Occipital lobe (tissue), 1 donor: ENCODE measurements at regions not wholly inside any gene's neighbourhood (a gene's known extent, or its start where the extent isn't known, plus 50 kb on each side); places are given as distances from the start of the nearest gene placed in this dataset.
A peak's percentile ranks its signal among the peaks of the same experiment; 100 is the strongest.

Experiments used
- DNase-seq: peaks from one replicate; lab custom pipeline; 2025; lab: John Stamatoyannopoulos, UW

GRCh38 chr10:78634389-78634815 lies 434.4 kb upstream of the ZMIZ1 start:
- no peak for DNase-seq

- DNase-seq: no peak
These were observed 433.9 kb upstream of the ZMIZ1 start for GRCh38 chr10:78634835-78635234.

DNA sequence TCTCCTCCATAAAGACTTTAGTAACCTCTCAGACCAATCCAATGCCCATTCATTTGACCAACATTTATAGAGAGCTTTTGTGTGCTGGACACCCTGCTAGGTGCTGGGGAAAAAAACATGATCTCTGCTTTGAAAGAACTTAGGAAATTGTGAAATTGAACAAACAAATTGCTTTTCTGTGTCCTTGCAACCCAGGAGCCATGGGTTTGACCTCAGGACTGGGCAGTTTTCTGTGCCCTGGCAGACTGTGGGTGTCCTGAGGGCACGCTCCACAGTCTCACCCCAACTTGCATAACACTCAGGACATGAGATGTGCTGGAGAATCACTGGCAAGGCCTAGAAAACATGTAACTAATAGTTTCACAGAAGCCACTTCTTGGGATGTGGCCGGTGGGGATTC lies 429.1 kb upstream of the ZMIZ1 start:
- DNase-seq: no peak

DNA sequence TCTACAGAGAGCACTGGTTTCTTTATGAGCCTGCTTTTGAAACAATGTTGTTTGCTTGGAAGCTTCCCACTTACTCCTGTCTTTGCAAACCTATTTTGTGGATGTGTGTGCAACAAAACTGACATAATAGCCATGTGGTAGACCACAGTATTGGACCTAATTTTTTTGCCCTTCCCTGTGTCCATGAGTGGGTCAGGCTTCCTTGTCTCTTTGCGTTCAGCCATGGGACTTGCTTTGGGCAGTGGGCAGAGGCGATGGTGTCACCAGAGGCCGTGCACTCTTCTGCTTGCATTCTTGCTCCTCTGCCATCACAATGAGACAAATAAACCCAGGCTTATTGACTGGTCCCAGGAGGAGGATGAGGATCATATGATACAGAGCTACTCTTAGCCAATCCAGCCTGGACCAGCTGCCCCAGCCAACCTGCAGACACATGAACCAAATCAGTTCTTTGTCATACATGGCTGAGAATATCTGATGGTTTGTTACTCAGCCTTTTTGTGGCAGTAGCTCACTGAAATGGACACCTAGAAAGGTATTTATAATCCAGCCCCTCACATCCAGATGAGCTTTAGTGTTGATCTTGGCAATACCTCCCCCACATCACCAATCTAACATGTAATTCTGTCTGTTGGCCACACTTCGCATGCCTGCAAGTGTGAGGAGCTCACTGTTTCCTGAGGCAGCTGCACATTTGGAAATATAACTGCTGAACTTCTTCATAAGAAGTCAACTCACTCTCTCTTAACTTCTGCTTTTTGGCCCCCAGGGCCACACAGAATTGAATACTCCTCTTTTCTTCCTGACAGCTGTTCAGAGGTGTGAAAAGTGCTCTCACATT lies 427.8 kb upstream of the ZMIZ1 start:
- DNase-seq: no peak

- DNase-seq: no peak
These were observed 427.1 kb upstream of the ZMIZ1 start for GRCh38 chr10:78641693-78642092.

- no peak for DNase-seq
These were observed 426.4 kb upstream of the ZMIZ1 start for GRCh38 chr10:78642269-78642816.

- DNase-seq: no peak
These were observed 425.3 kb upstream of the ZMIZ1 start for GRCh38 chr10:78643513-78643912.

- no peak for DNase-seq
These were observed 424.2 kb upstream of the ZMIZ1 start for GRCh38 chr10:78644550-78644949.

DNA sequence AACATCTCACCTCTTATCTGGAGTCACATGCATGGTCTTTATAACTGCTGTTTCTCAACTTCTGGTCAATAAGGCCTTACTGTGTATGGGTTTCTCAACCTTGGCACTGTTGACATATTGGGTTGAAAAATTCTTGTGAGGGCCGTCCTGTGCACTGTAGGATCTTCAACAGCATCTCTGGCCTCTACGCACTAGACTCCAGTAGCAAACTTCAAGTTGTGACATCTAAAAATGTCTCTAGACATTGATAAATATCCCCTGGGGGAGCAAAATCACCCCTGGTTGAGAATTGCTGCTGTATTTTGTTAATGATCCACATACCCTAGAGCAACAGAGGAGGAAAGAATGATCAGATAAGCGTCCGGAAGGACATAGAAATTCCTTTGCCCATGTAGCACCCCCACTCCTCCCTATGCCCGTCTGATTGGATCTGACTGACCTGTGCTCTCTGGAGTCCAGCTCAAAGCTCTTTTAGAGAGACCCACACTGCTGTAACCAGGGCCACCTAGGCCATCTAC lies 423.5 kb upstream of the ZMIZ1 start:
- no peak for DNase-seq

DNA sequence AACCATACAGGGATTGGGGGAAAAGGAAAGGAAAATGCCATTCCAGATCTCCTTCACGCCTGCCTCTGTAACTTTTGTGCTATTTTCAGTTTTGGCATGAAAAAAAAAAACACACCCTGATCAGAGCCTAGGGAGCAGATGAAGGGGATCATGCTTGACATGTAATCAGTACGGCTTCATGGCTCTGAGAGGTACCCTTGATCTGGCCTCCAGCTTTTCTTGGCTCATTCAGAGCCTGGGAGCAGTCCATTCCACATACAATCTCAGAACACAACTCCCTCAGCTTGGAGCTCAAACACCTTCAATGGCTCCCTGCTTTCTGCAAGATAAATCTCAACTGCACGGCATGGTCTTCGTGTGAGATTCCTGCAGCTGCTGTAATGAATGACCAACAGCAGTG lies 422.8 kb upstream of the ZMIZ1 start:
- no peak for DNase-seq

GRCh38 chr10:78648256-78648860 lies 420.4 kb upstream of the ZMIZ1 start:
- DNase-seq: no peak

DNA sequence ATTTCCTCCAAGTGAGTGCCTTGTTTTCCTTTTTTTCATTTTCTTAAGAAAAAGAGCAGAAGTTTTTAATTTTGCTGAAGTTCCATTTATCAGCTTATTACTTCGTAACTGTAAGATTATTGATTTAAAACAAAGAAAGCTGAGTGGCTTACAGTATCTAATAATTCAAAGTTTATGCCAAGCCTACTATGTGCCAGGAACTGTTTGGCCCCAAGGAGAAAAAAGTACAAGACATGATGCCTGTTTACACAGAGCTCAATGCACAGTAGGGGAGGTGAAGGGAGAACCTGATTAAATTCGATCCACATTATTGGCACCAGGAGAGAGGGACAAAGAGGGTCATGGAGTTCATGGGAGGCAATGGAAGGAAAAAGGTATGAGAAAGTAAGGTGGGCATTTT lies 419.3 kb upstream of the ZMIZ1 start:
- DNase-seq: no peak

DNA sequence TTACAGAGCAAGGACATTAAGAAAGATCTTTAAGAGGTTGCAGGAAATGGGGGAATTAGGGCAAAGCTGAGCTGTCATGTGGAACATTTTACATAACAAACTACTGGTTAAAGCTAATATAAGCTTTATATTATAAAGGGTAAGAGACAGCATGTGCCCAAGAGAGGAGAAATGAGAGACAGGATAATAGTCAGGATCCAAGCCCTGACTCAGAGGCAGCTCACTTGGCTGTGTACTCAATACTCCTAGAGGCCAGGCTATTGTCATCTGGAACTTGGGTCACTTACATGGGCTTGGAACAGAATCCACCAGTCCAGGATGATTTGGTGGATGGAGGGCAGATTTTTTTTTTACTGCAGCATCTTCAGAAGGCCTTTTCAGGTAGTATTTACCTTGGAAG lies 418.6 kb upstream of the ZMIZ1 start:
- DNase-seq: no peak

DNA sequence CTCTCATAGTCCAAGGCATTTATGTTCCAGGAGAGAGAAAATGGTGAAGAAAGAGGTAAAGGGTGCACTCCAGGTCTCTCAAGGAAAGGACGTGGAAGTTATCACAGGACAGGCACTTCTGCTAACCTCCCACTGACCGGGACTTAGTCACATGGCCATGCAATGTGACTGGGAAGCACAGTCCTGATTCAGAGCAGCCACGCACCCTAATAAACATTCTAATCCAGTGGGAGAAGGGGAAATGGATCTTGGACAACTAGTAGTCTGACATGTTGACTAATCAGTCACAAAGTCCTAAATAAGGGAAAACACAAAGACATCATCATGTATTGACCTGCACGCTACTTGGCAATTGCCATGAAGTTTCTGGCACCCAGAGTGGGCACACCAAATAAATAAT lies 417.5 kb upstream of the ZMIZ1 start:
- no peak for DNase-seq

- DNase-seq: no peak
These were observed 415.2 kb upstream of the ZMIZ1 start for GRCh38 chr10:78653555-78653954.

DNA sequence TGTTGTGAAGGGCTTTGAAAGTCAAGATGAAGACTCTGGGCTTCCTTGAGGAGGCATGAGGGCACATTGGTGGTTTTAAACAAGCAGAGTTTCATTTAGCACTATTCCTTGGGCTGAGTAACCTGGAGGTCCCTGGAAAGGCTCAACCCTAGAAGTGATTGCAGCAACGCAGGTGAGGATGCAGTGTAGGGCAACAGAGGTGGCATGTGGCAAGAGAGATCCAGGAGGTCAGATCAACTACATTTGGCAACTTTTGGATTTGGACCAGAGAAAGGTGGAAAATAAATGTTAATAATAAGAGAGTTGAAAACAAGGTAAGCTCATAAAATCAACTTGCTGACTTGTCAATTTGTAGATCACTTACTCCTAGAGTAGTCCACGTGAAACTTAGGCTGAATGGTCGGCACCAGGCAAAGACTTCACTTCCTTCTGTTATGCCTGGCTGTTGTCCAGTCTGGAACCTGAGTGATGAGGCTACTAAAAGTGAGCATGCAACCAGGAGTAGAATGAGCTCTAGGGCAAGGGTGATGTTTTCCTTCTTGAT lies 414.6 kb upstream of the ZMIZ1 start:
- DNase-seq: no peak

GRCh38 chr10:78655979-78656378 lies 412.8 kb upstream of the ZMIZ1 start:
- DNase-seq: no peak

DNA sequence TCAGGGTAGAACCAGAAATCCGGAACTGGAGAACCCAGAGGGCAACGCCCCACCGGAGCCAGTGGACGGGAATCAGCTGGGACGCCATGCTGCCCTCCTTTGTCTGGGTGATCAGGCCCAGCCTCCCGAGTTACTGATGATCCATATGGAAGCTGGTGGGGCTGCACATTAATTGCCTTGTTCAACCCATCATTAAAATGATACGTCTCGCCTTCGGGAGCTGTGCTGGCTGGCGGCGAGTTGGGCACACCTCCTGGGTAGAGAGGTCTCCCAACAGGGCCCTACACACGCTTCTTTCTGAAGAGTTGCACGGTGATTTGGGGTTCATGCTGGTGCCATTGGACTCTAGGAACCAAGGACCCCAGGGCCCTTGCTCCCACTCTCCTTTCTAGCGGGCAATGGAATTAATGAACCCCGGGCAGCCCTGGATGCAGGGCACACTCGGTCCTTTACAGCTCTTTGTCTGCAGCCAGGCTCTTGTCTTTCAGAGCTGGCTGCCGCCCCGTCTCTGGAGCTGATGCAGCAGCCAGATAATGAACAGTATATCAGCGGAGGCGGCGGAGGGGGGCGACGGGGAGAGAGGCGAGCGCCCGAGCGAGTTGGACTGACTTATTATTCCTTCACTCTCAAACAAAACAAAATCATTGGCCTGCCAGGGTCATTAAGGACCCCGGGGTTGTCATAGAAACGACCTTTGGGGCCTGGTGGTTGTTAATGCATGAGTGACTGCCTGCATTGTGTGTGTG lies 412.2 kb upstream of the ZMIZ1 start:
- peak; percentile 16 for DNase-seq

GRCh38 chr10:78657163-78657861 lies 411.5 kb upstream of the ZMIZ1 start:
- peak; percentile 11 for DNase-seq

- no peak for DNase-seq
These were observed 411.0 kb upstream of the ZMIZ1 start for GRCh38 chr10:78657862-78658165.
